Smooth muscle cell (in vitro differentiated cells): ENCODE measurements at regions not wholly inside any gene's neighbourhood (a gene's known extent, or its start where the extent isn't known, plus 50 kb on each side); places are given as distances from the start of the nearest gene placed in this dataset.

Experiments used
- DNase-seq: peaks from one replicate; lab custom pipeline; 2025; ENCODE audit not compliant: unreplicated experiment; lab: John Stamatoyannopoulos, UW
- H2AFZ ChIP-seq: fragments of 200-600 bp; sonication (generic); 2 replicates; pipeline ENCODE4 v1.6.0; 2016; ENCODE audit warnings: antibody characterized with exemption, low read depth, mild to moderate bottlenecking
- H3F3A ChIP-seq: fragments of 200-600 bp; sonication (generic); 2 replicates; pipeline ENCODE4 v1.6.0; 2017; ENCODE audit warnings: antibody characterized with exemption, low read depth
- H3K27ac ChIP-seq: fragments of 200-600 bp; sonication (generic); 2 replicates; pipeline ENCODE4 v1.5.1; 2016; ENCODE audit warnings: low read depth, mild to moderate bottlenecking
- H3K27me3 ChIP-seq: fragments of 200-600 bp; sonication (generic); 2 replicates; pipeline ENCODE4 v1.6.1; 2016; ENCODE audit warnings: low read depth, mild to moderate bottlenecking
- H3K36me3 ChIP-seq: fragments of 200-600 bp; sonication (generic); 2 replicates; pipeline ENCODE4 v1.5.1; 2016; ENCODE audit warnings: low read depth
- H3K4me1 ChIP-seq: fragments of 200-600 bp; sonication (generic); 2 replicates; pipeline ENCODE4 v1.5.1; 2016; ENCODE audit warnings: low read depth
- H3K4me2 ChIP-seq: fragments of 200-600 bp; sonication (generic); 2 replicates; pipeline ENCODE4 v1.6.0; 2016; ENCODE audit warnings: mild to moderate bottlenecking
- H3K4me3 ChIP-seq: fragments of 200-600 bp; sonication (generic); 2 replicates; pipeline ENCODE4 v1.5.1; 2016; ENCODE audit warnings: mild to moderate bottlenecking
- H3K79me2 ChIP-seq: fragments of 200-600 bp; sonication (generic); 2 replicates; pipeline ENCODE4 v1.6.0; 2016; ENCODE audit warnings: low read depth, mild to moderate bottlenecking
- H3K9ac ChIP-seq: fragments of 200-600 bp; sonication (generic); 2 replicates; pipeline ENCODE4 v1.6.0; 2016; ENCODE audit warnings: low read depth
- H3K9me3 ChIP-seq: fragments of 200-600 bp; sonication (generic); replicated peaks from 2 replicates; pipeline ENCODE4 v1.5.1; 2016; ENCODE audit warnings: low read depth
- H4K20me1 ChIP-seq: fragments of 200-600 bp; sonication (generic); 2 replicates; pipeline ENCODE4 v1.6.0; 2016; ENCODE audit warnings: low read depth
- WGBS: methylation state at CpG from one replicate; pipeline ENCODE4 v1.1.7; 2016; ENCODE audit warnings: low lambda C conversion rate; 5-methylcytosine and 5-hydroxymethylcytosine counted together
- TF ChIP-seq, protein P1 (sequence below): fragments of 200-600 bp; sonication (generic); IDR thresholded peaks from 2 replicates; pipeline ENCODE4 v1.5.1; 2017; ENCODE audit warnings: borderline replicate concordance, mild to moderate bottlenecking, antibody characterized with exemption; ENCODE audit not compliant: insufficient read depth, poor library complexity, severe bottlenecking

DNA sequence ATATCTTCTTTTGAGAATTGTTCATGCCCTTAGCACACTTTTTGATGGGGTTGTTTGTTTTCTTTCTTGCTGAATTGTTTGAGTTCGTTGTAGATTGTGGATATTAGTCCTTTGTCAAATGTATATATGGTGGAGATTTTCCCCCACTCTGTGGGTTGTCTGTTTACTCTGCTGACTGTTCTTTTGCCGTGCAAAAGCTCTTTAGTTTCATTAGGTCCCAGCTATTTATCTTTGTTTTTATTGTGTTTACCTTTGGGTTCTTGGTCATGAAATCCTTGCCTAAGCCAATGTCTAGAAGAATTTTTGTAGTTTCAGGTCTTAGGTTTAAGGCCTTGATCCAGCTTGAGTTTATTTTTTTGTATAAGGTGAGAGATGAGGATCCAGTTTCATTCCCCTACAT is 1372.6 kb upstream of the TENM3 start:
- Histone ChIP-seq H3K27me3 (no peaks in the 10 kb centered on the region), H3K27ac (no peak overlapping the region), H3F3A (no peaks in the 10 kb centered on the region), H3K4me1 (no peaks in the 10 kb centered on the region), H2AFZ (no peak overlapping the region), H3K9ac (no peak overlapping the region), H3K79me2 (no peaks in the 10 kb centered on the region), H4K20me1 (no peaks in the 10 kb centered on the region), H3K9me3 (no peaks in the 10 kb centered on the region), H3K4me3 (no peak overlapping the region), H3K4me2 (no peak overlapping the region), H3K36me3 (no peaks in the 10 kb centered on the region)
- TF ChIP-seq, protein P1, sequence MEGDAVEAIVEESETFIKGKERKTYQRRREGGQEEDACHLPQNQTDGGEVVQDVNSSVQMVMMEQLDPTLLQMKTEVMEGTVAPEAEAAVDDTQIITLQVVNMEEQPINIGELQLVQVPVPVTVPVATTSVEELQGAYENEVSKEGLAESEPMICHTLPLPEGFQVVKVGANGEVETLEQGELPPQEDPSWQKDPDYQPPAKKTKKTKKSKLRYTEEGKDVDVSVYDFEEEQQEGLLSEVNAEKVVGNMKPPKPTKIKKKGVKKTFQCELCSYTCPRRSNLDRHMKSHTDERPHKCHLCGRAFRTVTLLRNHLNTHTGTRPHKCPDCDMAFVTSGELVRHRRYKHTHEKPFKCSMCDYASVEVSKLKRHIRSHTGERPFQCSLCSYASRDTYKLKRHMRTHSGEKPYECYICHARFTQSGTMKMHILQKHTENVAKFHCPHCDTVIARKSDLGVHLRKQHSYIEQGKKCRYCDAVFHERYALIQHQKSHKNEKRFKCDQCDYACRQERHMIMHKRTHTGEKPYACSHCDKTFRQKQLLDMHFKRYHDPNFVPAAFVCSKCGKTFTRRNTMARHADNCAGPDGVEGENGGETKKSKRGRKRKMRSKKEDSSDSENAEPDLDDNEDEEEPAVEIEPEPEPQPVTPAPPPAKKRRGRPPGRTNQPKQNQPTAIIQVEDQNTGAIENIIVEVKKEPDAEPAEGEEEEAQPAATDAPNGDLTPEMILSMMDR: no peak
- DNase-seq: no peak
- 81% methylated on average over 2 of the region's 2 CpGs for WGBS

DNA sequence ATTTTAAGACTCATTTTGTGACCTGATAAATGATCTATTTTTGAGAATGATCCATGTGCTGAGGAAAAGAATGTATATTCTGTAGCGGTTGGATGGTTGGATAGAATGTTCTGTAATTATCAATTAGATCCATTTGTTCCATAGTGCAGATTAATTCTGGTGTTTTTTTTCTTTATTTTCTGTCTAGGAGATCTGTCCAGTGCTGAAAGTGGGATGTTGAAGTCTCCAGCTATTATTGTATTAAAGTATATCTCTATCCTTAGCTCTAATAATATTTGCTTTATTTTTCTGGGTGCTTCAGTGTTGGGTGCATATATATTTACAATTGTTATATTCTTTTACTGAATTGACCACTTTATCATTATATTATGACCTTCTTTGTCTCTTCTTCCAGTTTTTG is 1344.9 kb upstream of the TENM3 start:
- H3K4me3 ChIP-seq: no peak overlapping the region
- no peaks in the 10 kb centered on the region for H3K4me1 ChIP-seq
- no peaks in the 10 kb centered on the region for H3F3A ChIP-seq
- TF ChIP-seq, protein P1: no peak
- H3K27ac ChIP-seq: no peak overlapping the region
- H4K20me1 ChIP-seq: no peaks in the 10 kb centered on the region
- no peak overlapping the region for H3K9ac ChIP-seq
- no peaks in the 10 kb centered on the region for H3K79me2 ChIP-seq
- H3K4me2 ChIP-seq: no peak overlapping the region
- H3K9me3 ChIP-seq: no peaks in the 10 kb centered on the region
- 0% methylated on average over 1 of the region's 1 CpG for WGBS
- H3K36me3 ChIP-seq: no peaks in the 10 kb centered on the region
- H2AFZ ChIP-seq: no peak overlapping the region
- H3K27me3 ChIP-seq: no peaks in the 10 kb centered on the region
- DNase-seq: no peak

DNA sequence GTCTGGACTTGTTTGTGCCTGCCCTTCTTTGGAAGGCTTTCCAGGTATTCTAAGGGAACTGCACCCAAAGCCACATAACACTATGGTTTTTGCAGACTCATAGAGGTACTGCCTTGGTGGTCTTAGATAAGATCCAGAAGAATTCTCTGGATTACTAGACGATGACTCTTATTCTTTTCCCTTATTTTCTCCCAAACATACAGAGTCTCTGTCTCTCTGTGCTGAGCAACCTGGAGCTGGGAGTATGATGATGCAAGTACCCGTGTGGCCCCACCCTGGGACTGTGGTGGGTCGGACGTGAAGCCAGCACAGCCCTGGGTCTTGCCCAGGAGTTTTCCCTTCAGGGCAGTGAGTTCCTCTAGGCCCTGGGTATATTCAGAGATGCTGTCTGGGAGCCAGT is 1342.4 kb upstream of the TENM3 start:
- H3K4me2 ChIP-seq: no peak overlapping the region

DNA sequence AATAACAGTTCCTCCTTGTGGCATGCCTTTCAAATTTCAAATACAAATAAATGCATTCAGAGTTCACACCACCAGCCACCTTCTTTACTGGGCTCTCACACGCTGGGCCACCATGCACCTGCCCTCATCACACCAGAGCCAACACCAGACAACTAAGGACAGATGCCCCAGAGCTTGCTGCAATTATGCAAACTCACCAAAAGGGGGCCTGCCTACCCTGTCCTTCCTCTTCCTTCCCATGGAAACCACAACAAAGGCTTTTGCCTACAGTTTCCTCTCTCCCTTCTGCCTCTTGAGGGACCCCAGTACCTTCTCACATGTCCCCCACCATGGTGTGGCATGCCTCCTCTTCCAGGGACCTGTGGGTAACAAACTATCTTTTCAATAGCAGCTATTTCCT is 1333.9 kb upstream of the TENM3 start:
- Histone ChIP-seq H3K36me3 (no peaks in the 10 kb centered on the region), H3K4me2 (no peak overlapping the region), H3K4me1 (peaks cover 12% of the 10 kb centered on the region), H4K20me1 (no peaks in the 10 kb centered on the region), H3K9ac (no peak overlapping the region), H3K27ac (no peak overlapping the region), H2AFZ (no peak overlapping the region), H3K9me3 (no peaks in the 10 kb centered on the region), H3F3A (peaks cover 3% of the 10 kb centered on the region), H3K4me3 (no peak overlapping the region), H3K79me2 (no peaks in the 10 kb centered on the region), H3K27me3 (no peaks in the 10 kb centered on the region)
- 43% methylated on average over 1 of the region's 1 CpG for WGBS
- no peak for DNase-seq
- TF ChIP-seq, protein P1: peak; percentile 24

More for the DNA sequence above, 1342.4 kb upstream of the TENM3 start:
- no peak overlapping the region for H3K4me3 ChIP-seq
- H3K36me3 ChIP-seq: no peaks in the 10 kb centered on the region
- no peak overlapping the region for H2AFZ ChIP-seq
- no peak overlapping the region for H3K9ac ChIP-seq
- H3K79me2 ChIP-seq: no peaks in the 10 kb centered on the region
- WGBS: 76% methylated on average over 4 of the region's 4 CpGs
- no peak for DNase-seq
- no peaks in the 10 kb centered on the region for H3K27me3 ChIP-seq
- no peaks in the 10 kb centered on the region for H3K4me1 ChIP-seq
- H4K20me1 ChIP-seq: no peaks in the 10 kb centered on the region
- H3K9me3 ChIP-seq: no peaks in the 10 kb centered on the region
- no peaks in the 10 kb centered on the region for H3F3A ChIP-seq
- H3K27ac ChIP-seq: no peak overlapping the region
- TF ChIP-seq, protein P1: no peak
